Naive thymus-derived CD8-positive, alpha-beta T cell (primary cell): ENCODE measurements at regions not wholly inside any gene's neighbourhood (a gene's known extent, or its start where the extent isn't known, plus 50 kb on each side); places are given as distances from the start of the nearest gene placed in this dataset.
"Not testable (repeated sequence)": the region's sequence is repeated elsewhere in the genome, so short reads cannot be mapped to it uniquely, and the experiment has no call there.

Source experiments
- ATAC-seq, 2 donors: fragments of 150-1000 bp; cut with Tn5 transposase in 1 of 2; sonication (Bioruptor Pico), chemical (Tn5 transposase) in 1 of 2; 1 replicate in 1 of 2; 2 replicates in 1 of 2; pipeline ENCODE4 v1.10.0; 2021; ENCODE audit warnings: mild to moderate bottlenecking in 2 of 2, moderate library complexity in 2 of 2
- POLR2A ChIA-PET: fragments of 350-600 bp; sonication (Branson Sonifier 250); formaldehyde crosslinking; loops from one replicate; lab custom pipeline; 2021; ENCODE audit warnings: antibody characterized with exemption; lab: Charles Lee
- DNase-seq, 10 donors: peaks; one replicate each; pipeline versions ENCODE4 v3.0.0 to v3.0.0-alpha.2; 2020 to 2022
- H3K27ac Mint-ChIP-seq, 10 donors: one replicate each; pipeline ENCODE4 v1.8.0; 2020 to 2022; ENCODE audit warnings: mild to moderate bottlenecking in 10 of 10, mixed read lengths in 10 of 10, moderate library complexity in 4 of 10, inconsistent platforms in 1 of 10
- H3K27me3 Mint-ChIP-seq, 5 donors: one replicate each; pipeline ENCODE4 v1.8.0; 2021 to 2022; ENCODE audit warnings: mixed read lengths in 5 of 5
- H3K36me3 Mint-ChIP-seq, 3 donors: one replicate each; pipeline ENCODE4 v1.8.0; 2020 to 2022; ENCODE audit warnings: mixed read lengths in 3 of 3, mild to moderate bottlenecking in 2 of 3, inconsistent platforms in 1 of 3
- H3K4me1 Mint-ChIP-seq, 4 donors: one replicate each; pipeline ENCODE4 v1.8.0; 2021 to 2022; ENCODE audit warnings: mixed read lengths in 4 of 4
- H3K4me3 Mint-ChIP-seq, 10 donors: one replicate each; pipeline ENCODE4 v1.8.0; 2020 to 2022; ENCODE audit warnings: mild to moderate bottlenecking in 10 of 10, mixed read lengths in 10 of 10, moderate library complexity in 6 of 10, inconsistent platforms in 1 of 10
- H3K9me3 Mint-ChIP-seq, 9 donors: one replicate each; pipeline ENCODE4 v1.8.0; 2020 to 2022; ENCODE audit warnings: mixed read lengths in 9 of 9, mild to moderate bottlenecking in 3 of 9, inconsistent platforms in 1 of 9, moderate library complexity in 1 of 9

- Mint-ChIP-seq H3K36me3 (no peaks in the 10 kb centered on the region), H3K27ac (no peak overlapping the region), H3K27me3 (no peaks in the 10 kb centered on the region), H3K9me3 (peaks cover 0 to 8% (median 0%) of the 10 kb centered on the region in 9 donors), H3K4me1 (no peaks in the 10 kb centered on the region), H3K4me3 (no peak overlapping the region)
- POLR2A ChIA-PET: no interaction called here
- ATAC-seq: no peak
- DNase-seq: no peak
Observed at GRCh38 chr3:191120447-191121298, 78.4 kb upstream of the OSTN start.

- Mint-ChIP-seq H3K36me3 (no peaks in the 10 kb centered on the region), H3K27ac (no peak overlapping the region), H3K4me1 (no peaks in the 10 kb centered on the region), H3K4me3 (no peak overlapping the region), H3K27me3 (no peaks in the 10 kb centered on the region), H3K9me3 (peaks cover 0 to 8% (median 0%) of the 10 kb centered on the region in 9 donors)
- POLR2A ChIA-PET: no interaction called here
- no peak for ATAC-seq
- DNase-seq: no peak
Observed at GRCh38 chr3:191119415-191120295, 79.4 kb upstream of the OSTN start.

DNA sequence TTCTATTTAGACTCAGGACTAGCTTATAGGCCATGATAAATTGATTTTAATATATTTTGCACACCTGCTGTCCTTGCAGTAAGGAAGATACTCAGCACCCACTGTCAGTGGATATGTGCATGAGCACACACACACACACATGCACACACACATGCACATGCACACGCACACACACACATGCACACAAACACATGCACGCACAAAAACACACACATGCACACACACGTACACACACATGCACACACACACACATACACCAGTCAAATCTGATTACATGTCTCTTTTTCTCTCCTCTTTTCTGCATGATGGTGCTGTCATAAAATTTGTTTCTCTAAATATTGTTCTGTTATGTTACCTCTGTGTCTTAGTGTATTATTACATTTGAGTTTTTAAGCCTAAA, 87.3 kb upstream of the OSTN start:
- Mint-ChIP-seq H3K4me1 (no peaks in the 10 kb centered on the region), H3K27ac (no peak overlapping the region), H3K36me3 (no peaks in the 10 kb centered on the region), H3K9me3 (peaks cover 0 to 15% (median 6%) of the 10 kb centered on the region in 9 donors), H3K4me3 (no peak overlapping the region), H3K27me3 (no peaks in the 10 kb centered on the region)
- no peak for ATAC-seq
- POLR2A ChIA-PET: no interaction called here
- no peak for DNase-seq

- Mint-ChIP-seq H3K27me3 (peaks cover 0 to 3% (median 0%) of the 10 kb centered on the region in 5 donors), H3K9me3 (peaks cover 0 to 25% (median 7%) of the 10 kb centered on the region in 9 donors), H3K4me3 (no peak overlapping the region), H3K36me3 (no peaks in the 10 kb centered on the region), H3K4me1 (no peaks in the 10 kb centered on the region), H3K27ac (no peak overlapping the region)
- DNase-seq (no peak), ATAC-seq (no peak)
- POLR2A ChIA-PET: no interaction called here
Observed at GRCh38 chr3:191105418-191105817, 93.6 kb upstream of the OSTN start.

GRCh38 chr3:191100516-191100915, 98.5 kb upstream of the OSTN start:
- no peaks in the 10 kb centered on the region for H3K4me1 Mint-ChIP-seq
- no peak overlapping the region for H3K27ac Mint-ChIP-seq
- peaks cover 0 to 3% (median 0%) of the 10 kb centered on the region in 5 donors for H3K27me3 Mint-ChIP-seq
- DNase-seq: no peak
- no peak for ATAC-seq
- H3K9me3 Mint-ChIP-seq: peaks cover 0 to 18% (median 2%) of the 10 kb centered on the region in 9 donors
- H3K36me3 Mint-ChIP-seq: no peaks in the 10 kb centered on the region
- H3K4me3 Mint-ChIP-seq: no peak overlapping the region
- POLR2A ChIA-PET: no interaction called here

DNA sequence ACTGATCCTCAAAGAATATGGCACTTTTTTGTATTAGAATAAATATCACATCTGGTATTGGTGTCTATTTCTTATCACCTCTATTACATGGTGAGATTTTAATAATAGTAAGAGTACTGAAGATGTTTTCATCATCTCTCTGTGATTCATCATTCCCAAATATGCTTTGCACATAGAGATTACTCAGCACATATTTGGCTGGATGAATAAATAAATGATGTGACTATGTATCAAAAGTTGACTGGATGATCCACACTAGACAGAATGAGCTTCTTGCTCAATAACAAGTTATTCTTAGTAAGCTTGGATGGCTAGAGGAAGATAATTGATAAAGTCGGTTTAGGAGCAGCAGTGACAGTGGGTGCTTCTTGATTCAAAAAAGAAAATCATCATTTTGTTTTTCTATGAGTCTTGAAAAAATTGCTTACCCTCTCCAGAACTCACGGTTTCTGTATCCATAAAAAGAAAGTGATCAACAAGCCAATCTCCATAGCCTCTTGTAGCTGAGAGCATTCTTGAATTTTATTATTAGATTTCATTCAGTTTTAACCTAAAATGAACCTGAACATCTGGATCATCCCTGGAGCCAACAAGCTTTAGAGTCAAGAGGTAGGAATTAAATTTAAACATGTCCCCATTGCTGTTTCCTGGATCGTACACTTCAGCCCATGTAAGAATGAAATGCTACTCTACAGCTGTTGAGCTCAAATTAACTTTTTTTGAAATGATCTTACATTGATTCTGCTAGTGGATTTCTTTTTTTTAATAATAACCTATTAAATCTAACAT, 104.8 kb upstream of the OSTN start:
- Mint-ChIP-seq H3K9me3 (peaks cover 0 to 4% (median 0%) of the 10 kb centered on the region in 9 donors), H3K4me3 (no peak overlapping the region), H3K27me3 (no peaks in the 10 kb centered on the region), H3K36me3 (no peaks in the 10 kb centered on the region), H3K27ac (no peak overlapping the region), H3K4me1 (no peaks in the 10 kb centered on the region)
- DNase-seq (no peak), ATAC-seq (no peak)
- POLR2A ChIA-PET: no interaction called here

DNA sequence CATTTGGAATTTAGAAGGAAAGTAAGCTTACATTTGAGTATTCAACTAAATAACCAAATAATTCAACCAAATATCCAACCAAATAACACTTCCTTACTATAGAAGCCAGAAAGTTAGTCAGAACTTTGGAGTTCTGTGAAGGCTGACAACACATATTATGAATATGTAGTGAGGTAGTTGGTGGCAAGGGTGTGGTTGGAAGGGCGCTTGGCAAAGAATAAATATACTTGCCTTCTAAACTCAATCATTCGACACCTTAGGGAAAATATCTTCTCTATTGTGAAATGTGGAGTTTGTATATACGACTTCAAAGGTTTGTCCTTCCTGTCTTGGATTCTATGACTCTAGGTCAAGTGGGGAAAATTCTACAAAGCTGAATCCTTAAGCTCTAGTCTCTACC, 111.7 kb upstream of the OSTN start:
- ATAC-seq: no peak
- Mint-ChIP-seq H3K4me3 (no peak overlapping the region), H3K36me3 (no peaks in the 10 kb centered on the region), H3K4me1 (no peaks in the 10 kb centered on the region), H3K9me3 (peaks cover 0 to 7% (median 0%) of the 10 kb centered on the region in 9 donors), H3K27ac (no peak overlapping the region), H3K27me3 (no peaks in the 10 kb centered on the region)
- no peak for DNase-seq
- POLR2A ChIA-PET: no interaction called here

GRCh38 chr3:191085091-191085490, 114.0 kb upstream of the OSTN start:
- H3K36me3 Mint-ChIP-seq: no peaks in the 10 kb centered on the region
- ATAC-seq: no peak
- H3K27ac Mint-ChIP-seq: no peak overlapping the region
- peaks cover 2 to 19% (median 5%) of the 10 kb centered on the region in 9 donors for H3K9me3 Mint-ChIP-seq
- H3K4me3 Mint-ChIP-seq: no peak overlapping the region
- H3K27me3 Mint-ChIP-seq: no peaks in the 10 kb centered on the region
- POLR2A ChIA-PET: no interaction called here
- H3K4me1 Mint-ChIP-seq: no peaks in the 10 kb centered on the region
- DNase-seq: no peak

- ATAC-seq, POLR2A ChIA-PET, H3K4me1 Mint-ChIP-seq, DNase-seq, H3K27me3 Mint-ChIP-seq, H3K4me3 Mint-ChIP-seq, H3K27ac Mint-ChIP-seq, H3K36me3 Mint-ChIP-seq: not testable (repeated sequence)
- H3K9me3 Mint-ChIP-seq: peaks cover 3 to 31% (median 21%) of the 10 kb centered on the region in 9 donors
Observed at GRCh38 chr3:191078913-191079312, 120.1 kb upstream of the OSTN start.

DNA sequence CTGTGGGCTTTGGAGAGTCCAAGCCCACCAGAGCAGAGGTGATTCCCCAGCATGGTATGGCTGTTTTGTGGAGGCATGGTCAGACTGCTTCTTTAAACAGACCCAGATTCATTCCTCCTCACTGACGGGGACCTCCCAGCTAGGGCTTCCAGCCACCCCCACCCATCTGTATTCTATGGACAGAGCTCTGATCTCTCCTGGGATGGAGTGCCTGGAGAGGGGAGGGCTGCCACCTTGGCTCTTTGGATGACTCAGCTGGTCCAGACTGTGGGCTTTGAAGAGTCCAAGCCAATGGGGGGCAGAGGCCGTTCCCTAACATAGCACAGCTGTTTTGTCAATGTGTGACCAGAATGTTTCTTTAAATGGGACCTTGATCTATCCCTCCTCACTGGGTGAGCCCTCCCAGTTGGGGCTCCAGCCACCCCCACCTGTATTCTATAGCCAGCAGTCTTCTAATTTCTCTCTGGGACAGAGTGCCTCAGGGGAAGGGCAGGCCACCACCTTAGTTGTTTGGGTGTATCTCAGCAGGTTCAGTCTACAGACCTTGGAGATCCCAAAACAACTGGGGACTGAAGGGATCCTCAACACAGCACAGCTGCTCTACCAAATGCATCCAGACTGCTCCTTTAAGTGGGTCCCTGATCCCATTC, 122.0 kb upstream of the OSTN start:
- peaks cover 3 to 31% (median 17%) of the 10 kb centered on the region in 9 donors for H3K9me3 Mint-ChIP-seq
- no peak for ATAC-seq
- H3K36me3 Mint-ChIP-seq: peaks cover 0 to 10% (median 0%) of the 10 kb centered on the region in 3 donors
- H3K4me1 Mint-ChIP-seq: no peaks in the 10 kb centered on the region
- H3K27ac Mint-ChIP-seq: no peak overlapping the region
- H3K4me3 Mint-ChIP-seq: no peak overlapping the region
- peaks cover 0 to 2% (median 0%) of the 10 kb centered on the region in 5 donors for H3K27me3 Mint-ChIP-seq
- POLR2A ChIA-PET: no interaction called here
- DNase-seq: no peak

DNA sequence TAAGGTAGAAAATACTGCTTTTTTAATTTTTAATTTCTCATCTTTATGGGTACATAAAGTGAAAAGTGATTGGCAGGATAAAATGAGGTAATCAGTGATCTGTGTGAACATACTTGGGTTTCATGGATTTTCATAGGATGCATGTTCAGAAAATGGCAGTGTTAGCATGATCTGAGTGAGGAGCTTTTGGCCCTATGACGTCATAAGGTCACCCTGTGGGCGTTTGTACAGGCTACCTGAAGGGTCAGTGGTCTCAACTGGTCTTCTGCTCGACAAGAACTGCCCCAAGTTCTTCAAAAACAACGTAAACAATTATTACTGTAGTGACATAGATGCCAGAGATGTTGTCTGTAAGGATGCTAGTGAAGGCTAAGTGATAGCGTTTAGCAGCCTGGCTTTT, 124.5 kb upstream of the OSTN start:
- Mint-ChIP-seq H3K36me3 (peaks cover 0 to 10% (median 0%) of the 10 kb centered on the region in 3 donors), H3K4me3 (no peak overlapping the region), H3K27ac (no peak overlapping the region), H3K27me3 (peaks cover 0 to 2% (median 0%) of the 10 kb centered on the region in 5 donors), H3K9me3 (peaks cover 0 to 20% (median 10%) of the 10 kb centered on the region in 9 donors), H3K4me1 (no peaks in the 10 kb centered on the region)
- no peak for ATAC-seq
- POLR2A ChIA-PET: no interaction called here
- no peak for DNase-seq

- DNase-seq (no peak), ATAC-seq (no peak)
- peaks cover 0 to 3% (median 0%) of the 10 kb centered on the region in 9 donors for H3K9me3 Mint-ChIP-seq
- peaks cover 0 to 1% (median 0%) of the 10 kb centered on the region in 5 donors for H3K27me3 Mint-ChIP-seq
- POLR2A ChIA-PET: no interaction called here
- H3K4me1 Mint-ChIP-seq: no peaks in the 10 kb centered on the region
- H3K4me3 Mint-ChIP-seq: no peak overlapping the region
- H3K36me3 Mint-ChIP-seq: no peaks in the 10 kb centered on the region
- H3K27ac Mint-ChIP-seq: no peak overlapping the region
Observed at GRCh38 chr3:191070762-191071403, 128.2 kb upstream of the OSTN start.
